Gastroesophageal sphincter (tissue), 3 donors: ENCODE measurements at regions not wholly inside any gene's neighbourhood (a gene's known extent, or its start where the extent isn't known, plus 50 kb on each side); places are given as distances from the start of the nearest gene placed in this dataset.

Source experiments
- CTCF ChIP-seq, 4 experiments: fragments of 200-600 bp in 2 of 4; fragments of 450-650 bp in 2 of 4; sonication (generic) in 1 of 4; IDR thresholded peaks; one replicate each; pipeline ENCODE4 v1.5.1; 2017 to 2019; ENCODE audit warnings: antibody characterized with exemption in 4 of 4, mild to moderate bottlenecking in 2 of 4, moderate library complexity in 2 of 4
- EP300 ChIP-seq: sonication (generic); formaldehyde crosslinking; IDR thresholded peaks from one replicate; pipeline ENCODE4 v1.6.1; 2017; ENCODE audit warnings: antibody characterized with exemption, mild to moderate bottlenecking

- TF ChIP-seq CTCF (IDR thresholded peaks at IDR 0.05) (no peak), EP300 (no peak)
These were observed 436.4 kb downstream of the PLA2G4A start for GRCh38 chr1:187264995-187265602.
